AG09309 (cell line): ENCODE measurements at regions not wholly inside any gene's neighbourhood (a gene's known extent, or its start where the extent isn't known, plus 50 kb on each side); places are given as distances from the start of the nearest gene placed in this dataset.

Experiments
- DNase-seq: peaks from one replicate; pipeline ENCODE4 v3.0.0-alpha.2; 2010; ENCODE audit warnings: low read depth
- H3K4me3 ChIP-seq: 2 replicates; pipeline ENCODE4 v1.5.1; 2011; ENCODE audit warnings: mild to moderate bottlenecking, low read depth, low read length, moderate library complexity; ENCODE audit not compliant: control insufficient read depth
- TF ChIP-seq, protein P1 (sequence below): IDR thresholded peaks from 2 replicates; pipeline ENCODE4 v1.5.1; 2011; ENCODE audit warnings: mild to moderate bottlenecking, low read depth, low read length, inconsistent platforms; ENCODE audit not compliant: insufficient read depth, control insufficient read depth; ENCODE audit errors: missing control alignments

DNA sequence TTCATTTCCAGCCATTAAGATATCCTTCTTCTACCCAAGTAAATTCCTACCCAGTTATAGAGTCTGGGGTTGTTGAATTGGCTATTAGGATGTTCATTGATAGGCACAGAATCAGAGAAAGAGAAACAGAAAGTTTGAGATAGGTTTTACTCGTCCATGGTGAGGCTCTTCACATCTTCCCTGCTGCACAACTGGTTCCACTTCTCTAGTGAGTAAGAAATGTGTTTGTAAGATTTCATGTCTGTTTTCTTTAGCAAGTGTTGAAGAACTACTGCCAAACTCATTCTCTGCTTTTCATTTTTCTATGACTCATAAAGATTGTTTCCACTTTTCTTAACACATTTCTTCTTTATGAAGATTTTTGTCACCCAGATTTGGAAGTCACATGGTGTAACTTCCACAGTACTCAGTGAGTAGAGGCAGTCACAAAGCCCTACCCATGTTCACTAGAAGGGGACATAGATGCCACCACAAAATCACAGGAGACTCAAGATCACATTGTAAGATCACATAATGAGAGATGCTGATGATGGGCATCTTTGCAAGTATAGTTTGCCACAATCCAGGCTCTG, 152.3 kb downstream of the SNX7 start:
- TF ChIP-seq, protein P1, sequence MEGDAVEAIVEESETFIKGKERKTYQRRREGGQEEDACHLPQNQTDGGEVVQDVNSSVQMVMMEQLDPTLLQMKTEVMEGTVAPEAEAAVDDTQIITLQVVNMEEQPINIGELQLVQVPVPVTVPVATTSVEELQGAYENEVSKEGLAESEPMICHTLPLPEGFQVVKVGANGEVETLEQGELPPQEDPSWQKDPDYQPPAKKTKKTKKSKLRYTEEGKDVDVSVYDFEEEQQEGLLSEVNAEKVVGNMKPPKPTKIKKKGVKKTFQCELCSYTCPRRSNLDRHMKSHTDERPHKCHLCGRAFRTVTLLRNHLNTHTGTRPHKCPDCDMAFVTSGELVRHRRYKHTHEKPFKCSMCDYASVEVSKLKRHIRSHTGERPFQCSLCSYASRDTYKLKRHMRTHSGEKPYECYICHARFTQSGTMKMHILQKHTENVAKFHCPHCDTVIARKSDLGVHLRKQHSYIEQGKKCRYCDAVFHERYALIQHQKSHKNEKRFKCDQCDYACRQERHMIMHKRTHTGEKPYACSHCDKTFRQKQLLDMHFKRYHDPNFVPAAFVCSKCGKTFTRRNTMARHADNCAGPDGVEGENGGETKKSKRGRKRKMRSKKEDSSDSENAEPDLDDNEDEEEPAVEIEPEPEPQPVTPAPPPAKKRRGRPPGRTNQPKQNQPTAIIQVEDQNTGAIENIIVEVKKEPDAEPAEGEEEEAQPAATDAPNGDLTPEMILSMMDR: no peak
- H3K4me3 ChIP-seq: no peak overlapping the region
- no peak for DNase-seq

DNA sequence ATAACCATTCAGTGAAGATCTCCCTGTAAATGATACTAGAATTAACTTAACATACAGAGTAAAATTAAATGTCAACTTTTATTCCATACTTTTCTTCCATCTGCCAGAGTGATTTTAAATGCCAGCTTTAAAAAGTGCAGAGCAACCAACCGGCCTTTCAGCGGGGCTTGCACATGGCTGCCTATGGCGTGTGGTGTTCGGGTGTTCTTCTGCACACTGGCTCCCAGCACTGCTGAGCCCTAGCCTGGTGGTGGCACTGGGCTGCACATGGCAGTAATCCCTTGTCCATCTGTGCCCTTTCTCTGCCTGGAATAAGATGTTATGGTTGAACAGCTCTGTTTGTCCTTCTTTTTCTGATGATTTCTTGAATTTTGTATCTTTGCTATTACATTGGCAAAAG, 156.3 kb downstream of the SNX7 start:
- TF ChIP-seq, protein P1: no peak
- no peak overlapping the region for H3K4me3 ChIP-seq
- no peak for DNase-seq

DNA sequence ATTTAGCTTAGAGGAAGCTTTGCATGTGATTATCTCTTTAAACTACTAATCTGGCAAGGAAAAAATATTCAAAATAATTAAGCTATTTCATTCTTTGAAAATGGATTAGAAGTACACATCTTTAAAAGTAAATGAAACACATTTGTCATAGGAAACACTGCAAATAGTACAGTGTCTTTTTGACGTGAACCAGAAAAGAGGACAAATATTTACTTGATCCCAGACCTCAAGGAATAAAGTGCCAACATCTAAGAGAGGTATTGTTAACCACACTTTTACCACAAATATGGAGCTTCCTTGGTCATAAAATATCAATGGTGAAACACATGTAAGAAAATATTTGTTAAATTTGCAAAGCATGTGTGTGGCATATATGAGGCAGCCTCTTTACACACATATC, 159.9 kb downstream of the SNX7 start:
- TF ChIP-seq, protein P1: no peak
- DNase-seq: no peak
- H3K4me3 ChIP-seq: no peak overlapping the region

DNA sequence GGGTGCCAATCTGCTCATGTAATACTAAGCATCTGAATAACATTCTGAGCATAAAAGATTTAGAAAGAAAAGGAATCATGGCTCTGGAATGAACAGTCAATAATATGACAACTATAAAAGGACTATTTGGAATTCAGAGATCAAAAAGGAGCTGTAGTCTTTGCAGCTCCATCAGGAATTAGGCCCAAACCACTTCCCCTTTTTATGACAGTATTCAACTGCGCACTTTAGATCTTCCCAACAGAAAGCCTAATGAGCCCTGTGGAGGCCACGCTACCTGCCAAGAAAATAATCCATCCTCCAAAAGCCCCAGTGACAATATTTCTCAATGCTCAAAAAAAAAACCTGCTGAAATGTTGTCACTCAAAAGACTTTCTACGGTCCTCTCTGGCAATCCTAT, 163.2 kb downstream of the SNX7 start:
- TF ChIP-seq, protein P1: no peak
- DNase-seq: no peak
- no peak overlapping the region for H3K4me3 ChIP-seq

DNA sequence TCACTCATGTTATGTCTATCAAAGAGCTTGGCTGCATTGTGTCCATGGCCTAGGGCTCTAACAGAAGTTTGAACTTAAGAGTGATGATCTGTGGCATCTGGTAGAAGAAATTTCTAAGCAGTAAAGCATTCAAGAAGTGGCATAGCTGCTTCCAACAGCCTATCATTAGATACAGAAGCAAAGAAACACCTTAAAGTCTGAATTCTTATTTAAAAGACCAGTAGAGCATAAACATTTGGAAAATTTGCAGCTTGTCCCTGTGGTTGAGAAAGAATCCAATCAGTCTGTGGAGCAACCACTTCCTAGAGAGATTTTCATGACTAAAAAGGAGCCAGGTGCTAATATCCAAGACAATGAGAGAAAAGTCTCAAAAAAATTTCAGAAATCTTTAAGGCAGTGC, 165.5 kb downstream of the SNX7 start:
- no peak overlapping the region for H3K4me3 ChIP-seq
- DNase-seq: no peak
- TF ChIP-seq, protein P1: no peak

DNA sequence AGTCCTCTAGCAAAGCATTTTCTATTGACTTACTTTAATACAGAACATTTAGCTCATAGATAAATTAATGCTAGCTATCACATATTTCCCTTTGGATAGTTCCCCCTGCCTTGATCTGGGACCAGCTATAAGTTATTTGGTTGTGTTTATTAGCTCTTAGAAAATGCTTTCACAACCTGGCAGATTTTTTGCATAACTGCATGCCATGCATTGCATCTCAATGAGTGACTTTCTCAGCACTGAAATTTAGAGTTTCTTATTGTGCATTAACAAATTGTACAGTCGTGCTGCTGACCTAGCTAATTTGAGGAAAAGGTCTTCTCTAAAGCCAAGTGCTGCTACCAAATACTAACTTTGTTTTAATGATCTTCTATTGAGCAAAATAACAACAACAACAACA, 164.8 kb downstream of the PLPPR5 start:
- no peak overlapping the region for H3K4me3 ChIP-seq
- TF ChIP-seq, protein P1: no peak
- DNase-seq: peak; percentile 7
